ENCODE measurements at regions not wholly inside any gene's neighbourhood (a gene's known extent, or its start where the extent isn't known, plus 50 kb on each side); places are given as distances from the start of the nearest gene placed in this dataset.

- intact Hi-C loops (cut with DNase I) = no loop called here
- H3K4me3 ChIP-seq = no peak overlapping the region
- DNase-seq (no peak), ATAC-seq (no peak)
- no peaks in the 10 kb centered on the region for H3K4me1 ChIP-seq
- TF ChIP-seq CTCF (IDR thresholded peaks at IDR 0.05) = no peak
- H3K27ac ChIP-seq = no peak overlapping the region
- no peaks in the 10 kb centered on the region for H3K27me3 ChIP-seq
- no peaks in the 10 kb centered on the region for H3K9me3 ChIP-seq
- no peaks in the 10 kb centered on the region for H3K36me3 ChIP-seq
These were observed 331.1 kb upstream of the SLC14A2 start for GRCh38 chr18:45284174-45284573.

- Histone ChIP-seq H3K9me3 (no peaks in the 10 kb centered on the region), H3K27ac (no peak overlapping the region), H3K27me3 (no peaks in the 10 kb centered on the region), H3K36me3 (no peaks in the 10 kb centered on the region), H3K4me1 (no peaks in the 10 kb centered on the region), H3K4me3 (no peak overlapping the region)
- ATAC-seq (no peak), DNase-seq (no peak)
- TF ChIP-seq CTCF (IDR thresholded peaks at IDR 0.05) = no peak
- intact Hi-C loops (cut with DNase I) = no loop called here
These were observed 330.4 kb upstream of the SLC14A2 start for GRCh38 chr18:45284851-45285250.

- no peak overlapping the region for H3K27ac ChIP-seq
These were observed 330.0 kb upstream of the SLC14A2 start for GRCh38 chr18:45285251-45285650.

GRCh38 chr18:45286431-45286830 lies 328.8 kb upstream of the SLC14A2 start:
- no peaks in the 10 kb centered on the region for H3K36me3 ChIP-seq
- H3K4me3 ChIP-seq = no peak overlapping the region
- DNase-seq = no peak
- TF ChIP-seq CTCF (IDR thresholded peaks at IDR 0.05) = no peak
- H3K4me1 ChIP-seq = no peaks in the 10 kb centered on the region
- no peaks in the 10 kb centered on the region for H3K27me3 ChIP-seq
- no peaks in the 10 kb centered on the region for H3K9me3 ChIP-seq
- intact Hi-C loops (cut with DNase I) = no loop called here
- no peak for ATAC-seq
- no peak overlapping the region for H3K27ac ChIP-seq

More at GRCh38 chr18:45285251-45285650, 330.0 kb upstream of the SLC14A2 start:
- Histone ChIP-seq H3K9me3 (no peaks in the 10 kb centered on the region), H3K36me3 (no peaks in the 10 kb centered on the region), H3K4me1 (no peaks in the 10 kb centered on the region), H3K4me3 (no peak overlapping the region), H3K27me3 (no peaks in the 10 kb centered on the region)
- intact Hi-C loops (cut with DNase I) = no loop called here
- no peak for ATAC-seq
- DNase-seq = no peak
- no peak for TF ChIP-seq CTCF (IDR thresholded peaks at IDR 0.05)

GRCh38 chr18:45287531-45287930 lies 327.7 kb upstream of the SLC14A2 start:
- no peak overlapping the region for H3K4me3 ChIP-seq
- no peak for TF ChIP-seq CTCF (IDR thresholded peaks at IDR 0.05)
- H3K4me1 ChIP-seq = no peaks in the 10 kb centered on the region
- intact Hi-C loops (cut with DNase I) = no loop called here
- no peaks in the 10 kb centered on the region for H3K27me3 ChIP-seq
- DNase-seq (no peak), ATAC-seq (no peak)
- no peaks in the 10 kb centered on the region for H3K36me3 ChIP-seq
- no peaks in the 10 kb centered on the region for H3K9me3 ChIP-seq
- H3K27ac ChIP-seq = no peak overlapping the region
